NAMALWA (cell line): ENCODE measurements at regions not wholly inside any gene's neighbourhood (a gene's known extent, or its start where the extent isn't known, plus 50 kb on each side); places are given as distances from the start of the nearest gene placed in this dataset.
"Not testable (repeated sequence)": the region's sequence is repeated elsewhere in the genome, so short reads cannot be mapped to it uniquely, and the experiment has no call there.

Experiments
- DNase-seq: peaks from one replicate; pipeline ENCODE4 v3.0.0-alpha.2; 2015; ENCODE audit warnings: low spot score

GRCh38 chr14:71741241-71741640 is 191.0 kb upstream of the RGS6 start:
- DNase-seq, result no peak

DNA sequence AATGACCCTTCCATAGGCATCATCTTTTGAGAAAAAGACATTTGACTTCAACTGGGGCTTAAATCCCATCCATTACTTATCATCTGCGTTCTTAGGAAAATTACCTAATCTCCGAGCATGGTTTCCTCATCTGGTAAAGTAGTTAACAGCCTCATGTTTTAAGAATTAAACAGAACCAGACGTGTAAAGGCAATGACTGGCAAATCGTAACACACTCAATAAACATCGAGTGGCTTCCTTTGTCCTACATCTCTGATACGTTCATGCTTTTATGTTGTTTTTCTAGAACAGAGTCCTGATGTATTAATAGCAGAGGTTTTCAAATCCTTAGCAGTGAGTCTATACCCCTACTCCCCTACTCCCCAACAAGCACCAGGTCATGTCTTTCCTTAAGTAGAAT is 189.7 kb upstream of the RGS6 start:
- no peak for DNase-seq

GRCh38 chr14:71745072-71745471 is 187.2 kb upstream of the RGS6 start:
- DNase-seq, result no peak

DNA sequence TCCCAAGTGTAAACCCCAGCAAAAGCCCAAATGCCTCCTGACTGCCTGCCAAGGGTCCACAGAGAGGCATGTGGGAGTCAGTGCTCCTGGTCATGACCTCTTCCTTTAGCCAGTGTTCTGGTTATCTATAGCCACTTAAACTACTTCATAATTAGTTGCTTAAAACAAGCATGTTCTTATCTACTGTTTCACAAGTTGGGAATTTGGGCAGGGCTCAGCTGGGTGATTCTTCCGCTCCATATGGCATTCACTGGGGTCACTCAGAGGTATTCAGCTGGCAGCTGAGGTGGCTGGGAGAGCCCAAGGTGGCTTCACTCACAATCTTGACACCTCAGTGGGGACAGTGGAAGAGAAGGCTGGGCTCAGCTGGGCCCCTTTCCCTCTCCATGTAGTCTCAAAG is 184.0 kb upstream of the RGS6 start:
- DNase-seq, result no peak

GRCh38 chr14:71749613-71750238 is 182.5 kb upstream of the RGS6 start:
- no peak for DNase-seq

GRCh38 chr14:71751264-71751663 is 181.0 kb upstream of the RGS6 start:
- no peak for DNase-seq

- DNase-seq, result no peak
Observed at GRCh38 chr14:71752111-71752738, 180.0 kb upstream of the RGS6 start.

DNA sequence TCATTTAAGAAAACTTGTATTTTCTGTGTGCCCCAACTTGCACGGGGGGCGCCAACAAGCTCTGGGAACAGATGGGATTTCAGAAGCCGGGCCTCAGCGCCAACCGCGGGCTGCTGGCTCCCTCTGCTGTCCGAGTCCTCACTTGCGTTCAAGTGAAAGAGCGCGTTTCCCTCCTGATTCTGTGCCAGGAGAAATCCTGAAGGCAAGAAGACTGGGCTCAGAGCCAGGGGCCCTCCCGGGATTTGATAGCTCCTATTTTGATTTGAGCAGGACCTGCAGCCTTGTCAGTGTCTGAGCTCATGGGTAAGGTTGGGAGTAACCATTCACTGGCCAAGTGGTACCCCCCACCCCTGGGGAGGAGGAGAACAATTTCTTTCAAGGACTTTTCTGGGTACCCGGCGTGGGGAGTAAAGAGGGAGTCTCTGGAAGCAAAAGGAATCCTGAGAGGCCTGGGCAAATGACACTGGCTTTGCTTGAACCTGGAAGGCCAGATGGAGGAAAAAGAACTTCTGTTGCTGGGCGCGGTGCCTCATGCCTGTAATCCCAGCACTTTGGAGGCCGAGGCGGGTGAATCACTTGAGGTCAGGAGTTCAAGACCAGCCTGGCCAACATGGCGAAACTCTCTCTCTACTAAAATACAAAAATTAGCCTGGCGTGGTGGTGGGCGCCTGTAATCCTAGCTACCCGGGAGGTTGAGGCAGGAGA is 179.0 kb upstream of the RGS6 start:
- DNase-seq, result peak; percentile 49

GRCh38 chr14:71753976-71754375 is 178.3 kb upstream of the RGS6 start:
- no peak for DNase-seq

- DNase-seq, result no peak
Observed at GRCh38 chr14:71754422-71755095, 177.7 kb upstream of the RGS6 start.

DNA sequence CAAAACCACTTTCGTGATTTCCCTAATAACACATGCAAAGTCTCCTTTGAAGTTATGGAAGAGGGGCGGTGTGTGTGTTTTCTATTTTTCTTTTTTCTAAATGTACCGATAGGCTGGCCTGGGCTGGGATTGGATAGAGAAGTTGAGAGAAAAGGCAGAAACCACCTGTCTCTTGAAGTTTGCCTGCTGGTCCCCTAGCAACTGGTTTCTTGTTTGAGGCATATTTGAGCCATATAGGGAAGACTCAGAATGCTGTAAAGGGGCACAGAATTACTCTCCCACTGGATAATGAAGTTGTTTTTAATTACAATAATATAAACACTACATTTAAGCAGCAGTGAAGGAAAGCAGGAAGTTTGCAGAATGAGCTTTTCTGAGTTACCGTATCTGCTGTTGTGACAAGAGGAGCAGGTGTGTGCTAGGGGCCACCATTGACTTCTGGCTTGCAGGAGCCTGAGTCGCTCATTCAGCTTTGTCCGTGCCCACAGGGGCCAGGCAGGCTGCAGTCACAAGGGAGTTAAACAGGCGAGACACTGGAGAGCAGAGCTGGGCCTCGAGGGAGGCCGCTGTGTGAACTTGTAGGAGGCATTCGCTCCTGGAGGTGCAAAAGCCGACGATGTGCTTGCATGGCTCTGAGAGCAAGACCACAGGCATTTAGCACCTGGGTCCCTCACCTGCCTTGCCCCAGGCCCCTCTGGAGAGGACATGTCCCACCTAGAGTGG is 173.8 kb upstream of the RGS6 start:
- peak; percentile 1 for DNase-seq

DNA sequence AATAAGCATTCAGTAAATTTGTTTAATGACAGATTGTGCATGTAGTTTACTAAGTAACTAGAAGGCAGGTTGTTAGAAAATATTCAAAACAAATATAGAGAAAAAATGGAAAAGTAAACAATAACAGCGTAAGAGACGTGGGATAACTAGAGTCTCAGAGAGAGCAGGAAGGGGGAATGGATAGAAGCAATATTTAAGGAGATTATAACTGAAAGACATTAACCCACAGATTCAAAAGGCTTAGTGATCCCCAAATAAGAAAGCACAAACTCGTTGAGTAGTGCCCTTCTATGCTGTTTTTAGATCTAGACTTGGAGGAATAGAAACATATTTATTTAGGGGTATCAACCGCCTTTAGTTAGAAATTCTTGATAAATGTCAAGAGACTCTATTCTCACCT is 169.7 kb upstream of the RGS6 start:
- no peak for DNase-seq

DNA sequence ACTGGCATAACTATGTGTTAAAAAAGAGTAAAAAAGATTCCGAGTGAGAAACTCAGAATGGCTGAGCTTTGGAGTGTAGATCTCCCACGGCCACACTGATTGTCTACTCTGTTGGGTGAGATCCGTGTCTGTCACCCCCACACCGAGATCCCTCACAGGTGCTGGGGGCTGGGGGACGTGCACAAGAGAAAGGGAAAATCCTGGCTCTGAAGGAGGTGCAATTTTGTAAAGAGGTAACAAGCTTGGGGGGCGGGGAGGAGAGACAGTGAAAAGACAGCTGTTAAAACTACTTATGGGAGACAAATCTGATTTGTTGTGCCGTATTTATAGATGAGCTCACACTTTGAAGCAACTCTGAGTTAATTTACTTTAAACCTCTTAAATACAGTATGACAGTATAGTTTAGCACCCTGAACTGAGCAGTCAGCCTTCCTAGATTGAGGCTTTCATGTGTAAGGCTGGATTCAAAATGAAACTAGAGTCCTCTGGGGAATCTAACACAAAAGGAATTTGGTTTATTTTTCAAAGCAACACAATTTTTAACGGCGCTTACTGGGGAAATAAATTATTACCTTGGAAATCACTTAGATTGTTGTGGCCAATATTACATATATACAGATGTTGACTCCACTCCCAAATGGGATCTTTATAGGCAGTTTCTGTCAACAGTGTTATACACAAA is 167.4 kb upstream of the RGS6 start:
- DNase-seq, result no peak

DNA sequence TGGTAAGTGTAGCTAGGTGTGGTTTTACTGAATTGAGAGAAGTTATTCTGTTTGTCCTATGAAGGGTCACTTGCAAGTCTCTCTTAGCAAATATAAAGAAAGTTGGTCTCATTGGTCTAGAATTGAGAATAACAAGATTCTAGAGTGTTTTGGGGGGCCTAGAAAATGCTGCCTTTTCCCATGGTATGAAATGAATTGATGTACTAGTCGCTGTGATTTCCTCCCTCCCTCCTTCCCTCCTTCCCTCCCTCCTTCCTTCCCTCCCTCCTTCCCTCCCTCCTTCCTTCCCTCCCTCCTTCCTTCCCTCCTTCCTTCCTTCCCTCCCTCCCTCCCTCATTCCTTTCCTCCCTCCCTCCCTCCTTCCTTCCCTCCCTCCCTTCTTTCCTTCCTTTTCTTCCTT is 166.7 kb upstream of the RGS6 start:
- DNase-seq, result no peak

- DNase-seq, result no peak
Observed at GRCh38 chr14:71770431-71770830, 161.8 kb upstream of the RGS6 start.

GRCh38 chr14:71771421-71771820 is 160.8 kb upstream of the RGS6 start:
- DNase-seq, result not testable (repeated sequence)

GRCh38 chr14:71771996-71772395 is 160.2 kb upstream of the RGS6 start:
- not testable (repeated sequence) for DNase-seq

GRCh38 chr14:71773898-71774481 is 158.2 kb upstream of the RGS6 start:
- DNase-seq, result no peak

DNA sequence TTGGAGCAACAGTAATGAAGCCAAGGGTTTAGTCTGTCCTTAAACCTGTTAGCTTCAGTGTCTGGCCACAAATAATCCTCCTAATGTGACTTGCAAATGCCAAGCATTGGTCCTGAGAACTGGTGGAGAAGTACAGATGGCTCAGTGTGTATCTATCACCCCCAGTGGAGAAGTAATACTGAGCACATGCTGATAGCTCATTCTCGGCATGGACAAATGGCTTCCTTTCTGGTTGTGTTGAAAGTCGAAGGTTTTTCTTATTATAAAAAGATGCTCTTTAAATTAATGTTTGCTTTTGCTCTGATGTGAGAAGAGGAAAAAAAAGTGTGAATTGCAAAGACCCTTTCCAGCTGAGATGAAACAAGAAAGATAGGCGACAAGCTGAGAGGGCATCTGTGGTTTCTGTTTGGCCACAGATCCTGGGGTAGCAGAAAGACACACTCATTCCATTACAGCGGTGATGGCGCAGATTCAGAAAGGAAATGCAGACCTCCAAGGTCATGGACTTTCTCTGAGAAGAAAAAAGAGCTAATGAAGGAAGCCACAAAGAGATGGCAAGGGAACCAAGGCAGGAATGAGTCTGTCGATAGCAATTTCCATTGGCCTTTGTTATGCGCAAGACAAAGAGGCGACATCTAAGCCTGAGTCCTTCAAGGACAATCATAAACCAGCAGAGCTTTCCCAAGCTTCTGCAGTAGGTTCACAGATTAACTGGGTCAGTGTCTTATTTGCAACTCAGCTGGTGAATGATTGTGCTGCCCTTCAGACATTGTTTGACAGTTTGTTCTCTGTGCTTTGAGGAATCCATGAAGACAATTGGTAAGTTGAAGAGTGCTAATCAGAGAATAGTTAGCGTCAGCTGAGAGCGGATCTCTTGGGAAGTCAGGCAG is 155.5 kb upstream of the RGS6 start:
- no peak for DNase-seq

DNA sequence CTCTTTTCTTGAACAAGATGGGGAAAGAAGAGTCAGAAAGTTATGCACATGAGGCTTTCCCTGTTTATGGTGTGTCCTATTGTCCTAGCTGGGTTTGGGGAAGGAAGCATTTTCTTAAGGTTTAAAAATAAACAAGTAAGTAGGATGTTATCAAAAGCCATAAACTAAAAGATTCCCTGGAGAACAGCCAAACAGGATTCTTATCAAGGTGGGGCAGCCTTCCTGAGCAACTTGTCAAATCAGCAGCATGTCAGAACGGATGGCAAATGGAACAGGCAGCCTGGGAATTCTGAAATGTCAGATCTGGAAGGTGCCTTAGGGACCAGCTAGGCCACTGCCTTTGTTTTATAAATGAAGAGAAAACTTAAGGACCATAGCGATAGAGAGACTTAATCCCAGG is 152.2 kb upstream of the RGS6 start:
- DNase-seq, result no peak
